ENCODE measurements at regions not wholly inside any gene's neighbourhood (a gene's known extent, or its start where the extent isn't known, plus 50 kb on each side); places are given as distances from the start of the nearest gene placed in this dataset.

- in situ Hi-C loops (cut with MboI; ENCODE audit: low pct_ligation_motif_present in 1 of 4, low pct_unique_long_range_greater_than_20kb in 1 of 4, low sequenced_read_pairs in 3 of 4) (no loop called here), intact Hi-C loops (cut with DNase I; ENCODE audit: low total_unique reads) (no loop called here)
- no peaks in the 10 kb centered on the region for H3K36me3 ChIP-seq
- no peak for DNase-seq
- TF ChIP-seq CTCF (IDR thresholded peaks at IDR 0.05): no peak
- no peak for TF ChIP-seq EP300 (IDR thresholded peaks at IDR 0.05; ENCODE audit: low read depth)
- TF ChIP-seq POLR2AphosphoS5 (IDR thresholded peaks at IDR 0.05): no peak
- no peak for TF ChIP-seq POLR2A (IDR thresholded peaks at IDR 0.05)
- peaks cover 14% of the 10 kb centered on the region for H3K27me3 ChIP-seq
- H3K27ac ChIP-seq: no peak overlapping the region
- no peak overlapping the region for H3K4me3 ChIP-seq
- no peaks in the 10 kb centered on the region for H3K9me3 ChIP-seq
- H3K4me1 ChIP-seq: no peaks in the 10 kb centered on the region
- WGBS, 2 donors (ENCODE audit: low coverage in 1 of 2): 67 to 80% methylated on average over 1 to 15 of the region's 15 CpGs
These were observed 174.8 kb downstream of the PHETA1 start for GRCh38 chr12:111193977-111194702.

- H3K9me3 ChIP-seq: no peaks in the 10 kb centered on the region
- no peak for TF ChIP-seq EP300 (IDR thresholded peaks at IDR 0.05; ENCODE audit: low read depth)
- TF ChIP-seq CTCF (IDR thresholded peaks at IDR 0.05): no peak
- no peak for TF ChIP-seq POLR2A (IDR thresholded peaks at IDR 0.05)
- TF ChIP-seq POLR2AphosphoS5 (IDR thresholded peaks at IDR 0.05): no peak
- H3K27ac ChIP-seq: no peak overlapping the region
- intact Hi-C loops (cut with DNase I; ENCODE audit: low total_unique reads) (no loop called here), in situ Hi-C loops (cut with MboI; ENCODE audit: low pct_ligation_motif_present in 1 of 4, low pct_unique_long_range_greater_than_20kb in 1 of 4, low sequenced_read_pairs in 3 of 4) (no loop called here)
- no peak for DNase-seq
- peaks cover 14% of the 10 kb centered on the region for H3K27me3 ChIP-seq
- H3K36me3 ChIP-seq: no peaks in the 10 kb centered on the region
- WGBS, 2 donors (ENCODE audit: low coverage in 1 of 2): 80 to 90% methylated on average over 6 to 14 of the region's 14 CpGs
- H3K4me1 ChIP-seq: no peaks in the 10 kb centered on the region
- H3K4me3 ChIP-seq: no peak overlapping the region
These were observed 175.4 kb downstream of the PHETA1 start for GRCh38 chr12:111193496-111193895.

GRCh38 chr12:111193067-111193466 lies 175.8 kb downstream of the PHETA1 start:
- 82 to 88% methylated on average over 8 of the region's 8 CpGs for WGBS, 2 donors (ENCODE audit: low coverage in 1 of 2)
- Histone ChIP-seq H3K9me3 (no peaks in the 10 kb centered on the region), H3K4me3 (no peak overlapping the region), H3K27me3 (peaks cover 14% of the 10 kb centered on the region), H3K36me3 (no peaks in the 10 kb centered on the region), H3K27ac (no peak overlapping the region), H3K4me1 (no peaks in the 10 kb centered on the region)
- intact Hi-C loops (cut with DNase I; ENCODE audit: low total_unique reads) (no loop called here), in situ Hi-C loops (cut with MboI; ENCODE audit: low pct_ligation_motif_present in 1 of 4, low pct_unique_long_range_greater_than_20kb in 1 of 4, low sequenced_read_pairs in 3 of 4) (no loop called here)
- DNase-seq: no peak
- no peak for TF ChIP-seq CTCF (IDR thresholded peaks at IDR 0.05)
- no peak for TF ChIP-seq POLR2A (IDR thresholded peaks at IDR 0.05)
- TF ChIP-seq POLR2AphosphoS5 (IDR thresholded peaks at IDR 0.05): no peak
- no peak for TF ChIP-seq EP300 (IDR thresholded peaks at IDR 0.05; ENCODE audit: low read depth)

GRCh38 chr12:111192647-111193046 lies 176.2 kb downstream of the PHETA1 start:
- intact Hi-C loops (cut with DNase I; ENCODE audit: low total_unique reads): no loop called here
- Histone ChIP-seq H3K27me3 (peaks cover 14% of the 10 kb centered on the region), H3K36me3 (no peaks in the 10 kb centered on the region), H3K9me3 (no peaks in the 10 kb centered on the region), H3K4me3 (no peak overlapping the region), H3K4me1 (no peaks in the 10 kb centered on the region), H3K27ac (no peak overlapping the region)
- in situ Hi-C loops (cut with MboI; ENCODE audit: low pct_ligation_motif_present in 1 of 4, low pct_unique_long_range_greater_than_20kb in 1 of 4, low sequenced_read_pairs in 3 of 4): no loop called here
- WGBS, 2 donors (ENCODE audit: low coverage in 1 of 2): 43 to 55% methylated on average over 3 of the region's 3 CpGs
- DNase-seq: no peak
- TF ChIP-seq CTCF (IDR thresholded peaks at IDR 0.05): no peak
- TF ChIP-seq POLR2AphosphoS5 (IDR thresholded peaks at IDR 0.05): no peak
- no peak for TF ChIP-seq POLR2A (IDR thresholded peaks at IDR 0.05)
- TF ChIP-seq EP300 (IDR thresholded peaks at IDR 0.05; ENCODE audit: low read depth): no peak

Measured in transverse colon (tissue), 4 donors.